ENCODE measurements at regions not wholly inside any gene's neighbourhood (a gene's known extent, or its start where the extent isn't known, plus 50 kb on each side); places are given as distances from the start of the nearest gene placed in this dataset.

DNA sequence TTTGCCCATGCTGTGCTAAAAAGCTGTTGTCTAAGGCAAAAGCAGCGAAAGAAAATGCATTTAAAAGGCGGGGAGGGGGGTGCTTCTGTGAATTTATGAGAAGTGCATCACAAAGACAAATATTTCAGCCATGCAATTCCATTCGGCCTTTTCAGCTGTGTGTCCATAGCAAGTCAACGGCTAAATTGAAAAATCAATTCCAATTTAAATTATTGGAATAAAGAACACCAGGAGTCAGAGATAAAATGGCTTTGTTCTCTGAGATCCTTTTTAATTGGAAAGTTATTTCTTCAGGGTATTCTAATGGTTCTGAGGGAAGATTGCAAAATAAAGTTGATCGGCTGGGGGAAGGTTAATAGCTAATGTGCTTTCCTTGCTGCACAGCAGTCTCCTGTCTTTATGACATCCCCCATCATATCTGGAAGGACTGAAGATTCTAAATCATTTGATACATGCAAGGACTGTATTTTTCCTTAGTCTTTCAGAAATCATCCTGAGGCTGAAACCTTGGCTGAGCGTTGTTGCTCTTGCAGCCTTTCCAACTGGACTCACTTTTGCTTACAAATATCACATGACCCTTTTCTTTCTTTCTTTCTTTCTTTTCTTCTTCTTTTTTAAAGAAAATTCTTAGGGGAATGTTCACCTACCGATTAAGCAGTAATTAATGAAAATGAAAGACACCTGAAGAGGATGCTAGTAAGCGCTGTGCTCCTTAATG, 647.1 kb downstream of the DACH1 start:
- Histone ChIP-seq H3K4me3 (no peak overlapping the region), H3K4me1 (peaks cover 0 to 14% (median 0%) of the 10 kb centered on the region in 9 donors), H3K27me3 (no peaks in the 10 kb centered on the region), H3K9me3 (no peaks in the 10 kb centered on the region), H3K36me3 (no peaks in the 10 kb centered on the region), H3K27ac (no peak overlapping the region)
- WGBS, 2 donors = 89% methylated on average over 8 of the region's 8 CpGs
- DNase-seq (no peak), ATAC-seq (no peak)
- TF ChIP-seq, protein P1, sequence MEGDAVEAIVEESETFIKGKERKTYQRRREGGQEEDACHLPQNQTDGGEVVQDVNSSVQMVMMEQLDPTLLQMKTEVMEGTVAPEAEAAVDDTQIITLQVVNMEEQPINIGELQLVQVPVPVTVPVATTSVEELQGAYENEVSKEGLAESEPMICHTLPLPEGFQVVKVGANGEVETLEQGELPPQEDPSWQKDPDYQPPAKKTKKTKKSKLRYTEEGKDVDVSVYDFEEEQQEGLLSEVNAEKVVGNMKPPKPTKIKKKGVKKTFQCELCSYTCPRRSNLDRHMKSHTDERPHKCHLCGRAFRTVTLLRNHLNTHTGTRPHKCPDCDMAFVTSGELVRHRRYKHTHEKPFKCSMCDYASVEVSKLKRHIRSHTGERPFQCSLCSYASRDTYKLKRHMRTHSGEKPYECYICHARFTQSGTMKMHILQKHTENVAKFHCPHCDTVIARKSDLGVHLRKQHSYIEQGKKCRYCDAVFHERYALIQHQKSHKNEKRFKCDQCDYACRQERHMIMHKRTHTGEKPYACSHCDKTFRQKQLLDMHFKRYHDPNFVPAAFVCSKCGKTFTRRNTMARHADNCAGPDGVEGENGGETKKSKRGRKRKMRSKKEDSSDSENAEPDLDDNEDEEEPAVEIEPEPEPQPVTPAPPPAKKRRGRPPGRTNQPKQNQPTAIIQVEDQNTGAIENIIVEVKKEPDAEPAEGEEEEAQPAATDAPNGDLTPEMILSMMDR (IDR thresholded peaks at IDR 0.05) = no peak
- intact Hi-C loops (cut with DNase I) = no loop called here

DNA sequence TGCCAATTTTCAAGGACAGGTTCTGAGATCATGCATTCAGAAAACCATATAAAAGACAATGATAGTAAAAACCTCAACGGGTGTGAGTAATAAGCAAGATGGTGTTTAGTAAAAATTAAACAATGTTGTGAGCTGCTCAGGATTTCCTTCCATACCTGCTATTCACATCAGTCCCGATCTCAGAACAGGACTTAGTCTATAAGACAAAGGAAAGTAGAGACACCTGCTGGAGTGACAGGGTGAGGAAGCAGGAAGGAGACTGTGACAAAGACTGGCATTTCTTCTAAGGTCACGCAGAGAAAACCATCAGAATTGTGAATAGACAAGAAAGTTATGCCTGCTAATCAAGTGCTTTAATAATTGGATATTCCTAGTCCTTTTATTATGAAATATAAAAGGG, 648.0 kb downstream of the DACH1 start:
- H3K4me1 ChIP-seq = peaks cover 0 to 14% (median 0%) of the 10 kb centered on the region in 9 donors
- WGBS, 2 donors = 57 to 62% methylated on average over 3 of the region's 3 CpGs
- H3K27ac ChIP-seq = no peak overlapping the region
- no peaks in the 10 kb centered on the region for H3K9me3 ChIP-seq
- DNase-seq (no peak), ATAC-seq (peak in 3 of 8 donors; percentile 16 to 70 (median 49))
- no peaks in the 10 kb centered on the region for H3K36me3 ChIP-seq
- no peak overlapping the region for H3K4me3 ChIP-seq
- intact Hi-C loops (cut with DNase I) = no loop called here
- no peaks in the 10 kb centered on the region for H3K27me3 ChIP-seq
- TF ChIP-seq, protein P1 (IDR thresholded peaks at IDR 0.05) = peak in 6 of 9 donors; percentile 10 to 39 (median 28)

DNA sequence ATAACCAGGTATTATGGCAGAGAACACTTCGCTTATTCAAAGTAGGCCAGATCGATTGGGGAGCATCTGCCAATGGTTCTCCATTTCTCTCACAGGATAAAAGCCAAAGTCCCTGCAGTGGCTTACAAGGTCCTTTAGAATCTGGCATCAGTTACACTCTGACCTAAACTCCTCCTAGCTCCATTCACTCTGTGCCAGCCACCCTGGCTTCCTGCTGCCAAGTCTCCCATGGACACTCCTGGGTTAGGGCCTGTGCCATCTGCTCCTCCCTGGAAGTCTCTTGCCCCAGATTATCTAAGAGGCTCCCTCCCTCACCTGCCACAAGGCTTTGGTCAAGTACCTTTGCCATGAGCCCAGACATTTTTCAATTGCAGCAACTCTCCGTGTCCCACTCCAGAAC, 649.2 kb downstream of the DACH1 start:
- H3K4me1 ChIP-seq = peaks cover 0 to 14% (median 0%) of the 10 kb centered on the region in 9 donors
- no peak overlapping the region for H3K27ac ChIP-seq
- no peak overlapping the region for H3K4me3 ChIP-seq
- intact Hi-C loops (cut with DNase I) = no loop called here
- no peak for ATAC-seq
- WGBS, 2 donors = 96 to 99% methylated on average over 3 of the region's 3 CpGs
- H3K9me3 ChIP-seq = no peaks in the 10 kb centered on the region
- DNase-seq = no peak
- no peaks in the 10 kb centered on the region for H3K27me3 ChIP-seq
- TF ChIP-seq, protein P1 (IDR thresholded peaks at IDR 0.05) = no peak
- H3K36me3 ChIP-seq = no peaks in the 10 kb centered on the region

DNA sequence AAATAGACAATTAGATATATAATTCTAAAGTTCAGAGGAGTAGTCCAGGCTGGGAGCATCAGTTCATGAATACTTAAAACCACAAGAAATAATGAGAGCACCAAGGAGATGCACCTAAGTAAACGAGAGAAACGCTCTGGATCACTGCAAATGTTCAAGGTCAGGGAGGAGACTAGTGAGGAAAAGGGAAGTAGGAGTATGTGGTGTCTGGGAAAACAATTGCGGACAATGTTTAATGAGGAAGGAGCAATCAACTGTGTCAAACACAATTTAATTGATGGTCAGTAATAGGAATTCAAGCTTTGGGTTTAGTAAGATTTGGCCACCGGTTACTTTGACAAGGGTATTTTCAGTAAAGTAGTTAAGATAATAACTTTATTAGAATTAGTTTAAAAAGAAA, 652.2 kb downstream of the DACH1 start:
- TF ChIP-seq, protein P1 (IDR thresholded peaks at IDR 0.05) = no peak
- H3K27ac ChIP-seq = no peak overlapping the region
- H3K4me3 ChIP-seq = no peak overlapping the region
- DNase-seq (no peak), ATAC-seq (no peak)
- no peaks in the 10 kb centered on the region for H3K36me3 ChIP-seq
- H3K4me1 ChIP-seq = peaks cover 0 to 28% (median 6%) of the 10 kb centered on the region in 9 donors
- H3K9me3 ChIP-seq = no peaks in the 10 kb centered on the region
- intact Hi-C loops (cut with DNase I) = loop anchor here in 1 of 10 donors (2.0 kb wide), 1 partner anchor 30 kb away; no protein-coding TSS in a partner anchor
- no peaks in the 10 kb centered on the region for H3K27me3 ChIP-seq
- whole genome bisulfite sequencing, 2 donors = 63 to 76% methylated on average over 4 of the region's 4 CpGs
